Stimulated activated CD4-positive, alpha-beta T cell treated with anti-CD3 and anti-CD28 coated beads, Interleukin-4, amount 100 ng/mL, for 1 hour (primary cell): ENCODE measurements at regions not wholly inside any gene's neighbourhood (a gene's known extent, or its start where the extent isn't known, plus 50 kb on each side); places are given as distances from the start of the nearest gene placed in this dataset.

Experiments used
- DNase-seq: peaks from one replicate; pipeline ENCODE4 v3.0.0-alpha.2; 2020

- no peak for DNase-seq
Measured at GRCh38 chr11:37089439-37089838, 491.4 kb upstream of the RAG2 start.

DNA sequence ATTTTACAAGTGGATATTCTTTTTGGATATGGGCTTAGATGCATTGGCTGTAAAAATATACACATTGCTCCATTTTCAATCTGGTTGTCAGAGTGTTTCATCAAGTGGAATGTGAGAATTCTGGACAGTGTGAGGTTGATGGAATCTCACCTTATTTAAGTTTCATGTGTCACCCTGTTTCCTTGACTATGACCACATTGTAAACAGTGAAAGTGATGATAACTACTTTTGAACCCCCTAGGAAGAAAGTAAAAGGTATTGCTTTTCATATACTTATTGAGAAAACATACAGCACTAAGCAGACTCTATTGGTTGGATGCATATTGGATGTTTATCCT is 490.5 kb upstream of the RAG2 start:
- DNase-seq = no peak

DNA sequence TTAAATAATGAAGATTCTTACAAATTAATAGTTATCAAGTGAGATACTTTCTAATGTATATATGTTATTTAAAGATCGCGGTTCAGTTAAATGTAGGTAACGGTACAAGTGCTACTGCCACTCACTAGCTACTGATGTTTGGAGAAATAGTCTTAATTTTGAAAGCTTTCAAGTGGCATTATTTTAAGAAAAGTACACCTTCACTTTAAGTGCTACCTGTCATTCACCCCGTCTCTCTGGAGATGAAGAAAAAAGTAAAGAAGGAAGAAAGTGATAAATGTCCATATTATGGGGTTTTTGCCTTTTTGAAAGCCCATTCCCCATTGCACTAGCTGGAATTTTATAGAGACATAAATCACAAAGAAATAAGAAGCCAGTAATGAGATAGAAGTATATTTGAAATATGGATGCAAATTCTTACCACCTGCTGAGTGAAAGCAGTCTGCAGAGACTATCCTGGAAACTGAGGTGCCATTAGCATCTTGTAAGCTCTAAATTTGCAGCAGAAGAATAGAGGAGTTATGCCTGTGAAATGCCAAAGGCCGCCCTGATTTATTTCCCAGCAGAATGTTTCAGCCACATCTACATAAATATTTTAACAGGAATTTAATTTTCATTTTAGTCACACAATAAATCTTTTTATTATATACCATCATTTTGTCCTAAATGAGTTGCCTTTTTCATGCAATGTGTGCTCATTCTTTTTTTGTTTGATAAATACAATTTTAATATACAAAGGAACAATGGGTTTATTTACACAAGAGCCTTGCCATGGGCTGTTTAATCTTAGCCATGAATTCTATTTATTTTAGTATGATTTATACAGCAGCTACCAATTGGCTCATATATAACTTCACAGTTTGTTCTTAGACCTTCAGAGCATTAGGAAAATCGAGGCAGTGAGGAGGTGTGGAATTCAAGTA is 489.9 kb upstream of the RAG2 start:
- DNase-seq = no peak

DNA sequence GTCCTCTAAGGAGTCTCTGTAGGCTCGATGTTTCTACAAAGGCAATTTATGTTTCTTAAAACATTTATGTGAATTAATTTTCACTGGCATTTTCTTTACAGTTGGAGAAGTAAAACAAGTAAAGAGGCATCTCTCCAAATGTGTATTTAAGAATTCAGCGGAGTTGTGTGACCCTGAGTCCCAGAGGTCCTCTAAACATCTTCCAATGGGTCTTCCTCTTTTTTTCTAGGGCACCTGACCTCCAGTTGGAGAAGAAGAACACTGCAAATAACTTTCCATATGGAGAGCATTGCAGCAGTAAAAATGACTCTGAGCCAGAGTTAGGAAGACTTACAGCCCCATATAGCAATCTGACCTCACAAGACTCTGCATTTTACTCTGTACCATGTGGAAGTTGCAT is 480.5 kb upstream of the RAG2 start:
- no peak for DNase-seq

- DNase-seq = no peak
Measured at GRCh38 chr11:37076866-37077265, 478.8 kb upstream of the RAG2 start.

DNA sequence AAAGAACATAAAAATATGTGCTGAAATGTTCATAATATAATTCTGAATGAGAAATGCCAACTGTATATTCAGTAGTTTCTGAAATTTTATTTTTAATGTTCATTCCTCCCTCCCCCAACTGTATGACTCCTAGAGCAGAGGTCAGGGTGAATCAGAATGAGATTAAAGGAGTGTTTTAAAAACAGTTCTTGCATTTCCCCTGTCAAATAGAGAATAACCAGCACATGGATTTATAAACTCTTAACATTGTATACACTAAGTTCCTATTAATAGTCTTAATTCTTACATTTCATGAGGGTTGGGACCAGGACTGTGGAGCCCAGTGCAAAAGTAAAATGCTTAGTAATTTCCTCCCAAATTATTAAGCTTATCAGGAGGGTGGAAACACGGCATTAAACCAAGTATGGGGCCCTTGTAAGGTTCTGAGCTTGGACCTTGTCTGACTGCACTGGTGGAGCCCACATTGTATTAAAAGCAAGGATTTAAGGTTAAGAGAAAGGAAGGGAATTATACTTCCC is 474.6 kb upstream of the RAG2 start:
- no peak for DNase-seq

GRCh38 chr11:37050311-37050710 is 452.3 kb upstream of the RAG2 start:
- DNase-seq = no peak

- no peak for DNase-seq
Measured at GRCh38 chr11:37040921-37041320, 442.9 kb upstream of the RAG2 start.

DNA sequence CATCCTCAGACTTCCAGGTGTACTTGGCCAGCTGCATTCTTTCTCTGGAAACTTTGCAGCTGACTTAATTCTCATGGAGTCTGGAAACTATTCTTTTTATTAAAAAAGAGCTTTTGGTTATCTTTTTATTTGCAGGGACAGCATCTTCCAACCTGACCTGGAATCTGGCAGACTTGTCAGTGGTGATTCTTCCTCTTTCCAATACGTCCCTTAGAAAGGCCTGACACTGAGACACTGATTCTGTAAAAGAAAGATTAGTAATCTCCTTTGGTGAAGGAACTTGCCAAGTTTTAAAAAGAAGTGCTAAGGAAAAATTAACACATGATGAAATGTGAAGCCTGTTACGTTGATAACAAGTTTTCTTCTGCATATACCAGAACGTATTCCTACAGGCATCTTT is 440.9 kb upstream of the RAG2 start:
- DNase-seq = no peak

DNA sequence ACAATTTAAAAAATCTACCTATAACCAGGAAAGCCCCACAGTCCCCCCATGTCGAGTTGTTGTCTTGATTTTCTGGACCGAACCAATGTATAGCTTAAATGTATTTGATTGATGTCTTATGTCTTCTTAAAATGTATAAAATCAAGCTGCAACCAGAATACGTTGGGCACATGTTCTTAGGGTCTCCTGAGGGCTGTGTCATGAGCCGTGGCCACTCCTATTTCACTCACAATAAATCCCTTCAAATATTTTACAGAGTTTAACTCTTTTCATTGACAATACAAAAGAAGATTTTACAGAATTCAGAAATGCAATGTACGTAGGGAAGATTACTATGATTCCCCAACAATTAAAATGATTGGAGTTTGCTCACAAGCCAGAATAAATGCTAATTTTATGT is 428.7 kb upstream of the RAG2 start:
- DNase-seq = no peak

GRCh38 chr11:37026326-37026725 is 428.3 kb upstream of the RAG2 start:
- DNase-seq = no peak

DNA sequence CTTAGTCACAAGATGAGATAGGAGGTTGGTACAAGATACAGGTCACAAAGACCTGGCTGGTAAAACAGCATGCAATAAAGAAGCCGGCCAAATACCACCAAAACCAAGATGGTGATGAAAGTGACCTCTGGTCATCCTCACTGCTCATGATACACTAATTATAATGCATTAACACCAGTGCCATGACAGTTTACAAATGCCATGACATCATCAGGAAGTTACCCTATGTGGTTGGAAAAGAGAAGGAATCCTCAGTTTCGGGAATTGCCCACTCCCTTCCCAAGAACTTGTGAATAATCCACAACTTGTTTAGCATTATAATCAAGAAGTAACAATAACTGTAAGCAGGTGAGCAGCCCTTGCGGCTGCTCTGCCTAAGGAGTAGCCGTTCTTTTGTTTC is 408.5 kb upstream of the RAG2 start:
- no peak for DNase-seq

DNA sequence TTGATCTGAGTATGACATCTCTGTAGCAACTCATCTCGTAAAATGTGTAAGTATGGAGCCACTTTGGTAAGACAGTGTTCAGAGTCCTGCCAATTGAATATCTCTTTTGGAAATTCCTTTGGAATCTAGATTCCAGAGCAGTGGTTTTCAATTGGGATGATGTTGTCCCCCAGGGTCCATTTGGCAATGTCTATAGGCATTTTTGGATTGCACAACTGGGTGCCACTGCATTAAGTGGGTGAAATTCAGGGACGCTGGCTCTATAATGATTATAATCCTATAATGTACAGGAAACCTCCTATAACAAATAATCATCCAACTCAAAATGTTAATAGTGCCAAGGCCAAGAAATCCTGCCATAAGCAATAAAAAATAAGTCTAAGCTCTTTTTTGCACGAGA is 404.8 kb upstream of the RAG2 start:
- no peak for DNase-seq

DNA sequence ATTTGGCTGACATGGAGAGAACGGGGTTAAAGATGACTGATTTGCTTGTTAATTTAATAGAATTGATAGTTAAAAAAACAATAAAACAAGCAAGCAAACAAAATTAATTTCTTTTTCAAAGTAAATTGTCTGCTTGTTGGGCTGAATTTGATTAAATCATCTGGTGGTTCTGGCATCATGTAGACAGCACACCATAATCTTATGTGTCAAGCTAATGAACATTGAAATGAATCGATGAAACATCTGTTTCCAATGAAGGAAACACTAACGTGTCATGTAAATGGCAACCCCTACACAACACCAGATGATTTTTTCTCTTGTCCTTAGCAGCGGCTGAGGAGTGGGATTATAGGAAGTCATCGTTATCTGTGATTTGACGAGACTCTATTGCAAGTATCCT is 399.6 kb upstream of the RAG2 start:
- no peak for DNase-seq

DNA sequence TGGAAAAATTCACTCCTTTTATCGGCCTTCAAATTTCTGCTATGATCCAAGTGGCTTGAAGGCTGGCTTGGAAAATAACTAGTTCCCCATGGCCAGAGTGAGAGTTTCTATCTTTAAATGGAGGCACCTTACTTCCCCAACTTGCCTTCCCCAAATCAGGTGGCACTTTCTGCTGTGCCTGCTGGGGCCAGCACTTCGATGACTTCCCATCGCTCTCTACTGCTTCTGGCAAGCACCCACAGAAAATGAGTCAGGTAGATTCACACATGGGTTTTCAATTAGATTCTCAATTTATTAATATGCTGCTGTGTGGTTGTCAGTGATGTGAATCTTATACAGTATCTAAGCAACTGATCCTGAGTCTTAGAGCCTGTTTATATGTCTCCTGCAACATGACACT is 398.8 kb upstream of the RAG2 start:
- no peak for DNase-seq

DNA sequence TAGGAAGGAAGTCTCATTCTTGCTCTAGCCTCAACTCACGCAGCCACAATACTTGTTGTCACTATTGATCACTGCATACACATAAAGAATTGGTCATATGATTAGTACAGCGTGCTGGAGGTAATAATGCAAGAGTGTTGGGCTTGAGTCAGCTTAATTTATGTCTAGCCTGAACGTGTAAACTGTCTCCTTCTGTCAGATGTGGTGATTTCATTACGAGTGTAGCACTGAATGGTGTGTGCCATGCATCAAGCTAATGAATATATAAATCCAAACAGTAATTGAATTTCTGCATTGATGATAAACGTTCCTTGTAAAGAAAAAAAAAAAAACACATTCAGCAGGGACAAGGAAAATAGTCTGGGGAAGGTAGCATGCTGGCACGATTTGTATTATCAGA is 396.2 kb upstream of the RAG2 start:
- no peak for DNase-seq

GRCh38 chr11:36988556-36988955 is 390.5 kb upstream of the RAG2 start:
- DNase-seq = no peak

DNA sequence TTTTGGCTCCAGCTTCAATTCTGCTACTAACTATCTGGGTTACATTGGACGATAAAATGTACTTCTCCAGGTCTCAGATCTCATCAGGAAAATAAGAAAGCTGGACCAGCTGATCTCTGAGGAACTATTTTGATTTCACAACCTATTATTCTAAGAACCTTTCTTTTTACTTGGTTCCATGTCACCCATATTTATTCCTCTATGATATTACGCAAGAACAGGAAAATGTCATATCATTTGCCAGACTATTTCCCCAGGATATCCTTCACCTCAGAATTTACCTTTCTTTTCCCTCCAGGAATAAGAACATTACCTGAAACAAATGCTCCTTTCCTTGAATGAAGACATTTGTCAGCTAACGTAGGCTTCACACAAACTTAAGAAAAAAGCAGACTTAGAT is 387.5 kb upstream of the RAG2 start:
- DNase-seq = no peak

- no peak for DNase-seq
Measured at GRCh38 chr11:36976741-36977140, 378.7 kb upstream of the RAG2 start.

- no peak for DNase-seq
Measured at GRCh38 chr11:36974771-36975170, 376.7 kb upstream of the RAG2 start.

DNA sequence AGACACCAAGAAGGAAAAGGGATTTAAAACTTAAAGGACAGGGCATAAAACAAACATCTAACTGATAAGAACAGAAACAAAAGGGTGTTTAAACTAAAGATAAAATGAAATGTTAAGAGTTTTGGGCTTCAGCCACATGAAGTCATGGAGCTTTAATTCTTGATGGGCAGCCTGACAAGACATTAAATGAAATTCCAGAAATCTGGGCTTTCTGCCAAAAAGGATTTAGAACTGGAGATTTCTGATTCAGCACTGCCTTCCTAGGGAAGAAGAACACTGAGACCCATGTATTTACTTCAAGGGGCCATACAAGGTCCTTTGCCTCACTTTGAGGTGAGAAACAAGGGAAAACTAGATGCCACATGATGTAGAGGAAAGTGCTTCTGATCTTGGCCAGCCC is 355.9 kb upstream of the RAG2 start:
- no peak for DNase-seq

DNA sequence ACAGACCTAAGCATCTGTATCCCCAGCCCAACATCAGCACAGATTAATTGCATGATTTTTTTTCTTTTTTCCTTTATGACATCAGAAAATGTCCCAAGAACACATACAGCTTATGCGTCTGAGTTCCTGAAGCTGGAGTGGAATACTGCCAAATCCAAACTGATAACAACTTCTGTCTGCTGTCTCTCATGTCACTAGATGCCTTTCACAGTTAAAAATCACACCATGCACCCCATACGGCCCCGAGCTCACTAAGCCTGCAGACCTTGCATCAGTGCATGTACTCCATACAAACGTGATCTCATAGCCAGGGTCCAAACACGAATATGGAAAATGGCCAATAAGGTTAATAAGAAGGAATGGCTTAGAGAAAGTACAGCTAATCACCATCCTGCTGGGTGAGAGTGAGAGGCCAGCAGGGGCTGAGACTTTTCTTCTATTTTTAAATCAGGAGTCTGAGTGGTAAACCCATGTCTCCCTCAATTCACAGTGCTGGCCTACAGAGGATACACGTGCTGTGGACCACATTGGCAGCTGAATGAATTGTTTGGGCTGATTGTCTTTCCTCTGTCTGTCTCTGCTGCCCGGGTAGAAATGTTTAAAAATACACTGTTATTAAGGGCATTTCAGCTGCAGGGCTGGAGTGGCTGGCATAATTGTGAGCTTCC is 350.6 kb upstream of the RAG2 start:
- DNase-seq = no peak

DNA sequence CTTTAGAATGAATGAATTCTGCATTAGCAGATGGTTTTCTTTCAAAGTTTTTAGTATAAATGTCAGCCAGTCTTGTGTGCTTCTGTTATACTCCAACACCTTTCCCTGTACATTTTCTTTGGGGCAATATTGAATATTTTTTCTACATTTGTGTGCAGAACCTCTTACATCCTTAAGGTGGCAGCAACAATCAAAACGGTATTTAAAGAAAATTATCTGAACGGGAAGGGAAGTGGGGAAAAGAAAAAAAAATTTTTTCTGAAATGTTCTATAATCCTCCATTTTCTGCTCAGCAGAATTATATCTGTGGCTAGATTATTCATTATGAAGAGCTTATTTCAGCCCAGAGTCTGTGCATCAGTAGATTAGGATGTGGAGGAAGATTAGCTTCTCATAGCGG is 347.3 kb upstream of the RAG2 start:
- DNase-seq = no peak

- no peak for DNase-seq
Measured at GRCh38 chr11:36933481-36933880, 335.4 kb upstream of the RAG2 start.

- DNase-seq = no peak
Measured at GRCh38 chr11:36931139-36931538, 333.1 kb upstream of the RAG2 start.
